Right atrium auricular region (tissue), 2 donors: ENCODE measurements at regions not wholly inside any gene's neighbourhood (a gene's known extent, or its start where the extent isn't known, plus 50 kb on each side); places are given as distances from the start of the nearest gene placed in this dataset.

Source experiments
- DNase-seq: peaks from one replicate; pipeline ENCODE4 v3.0.0-alpha.2; 2019; ENCODE audit warnings: low spot score
- H3K27ac ChIP-seq, 2 donors: fragments of 200-600 bp; sonication (generic); 1 replicate in 1 of 2; 2 replicates in 1 of 2; pipeline ENCODE4 v1.5.1; 2016 to 2019
- H3K27me3 ChIP-seq, 2 donors: fragments of 200-600 bp; sonication (generic); one replicate each; pipeline versions ENCODE4 v1.5.1 to v1.6.0; 2017 to 2019
- H3K36me3 ChIP-seq: fragments of 200-600 bp; sonication (generic); one replicate; pipeline ENCODE4 v1.5.1; 2016
- H3K4me1 ChIP-seq, 2 donors: fragments of 200-600 bp; sonication (generic); one replicate each; pipeline versions ENCODE4 v1.5.1 to v1.6.0; 2017 to 2019
- H3K4me3 ChIP-seq, 2 donors: fragments of 200-600 bp; sonication (generic); 1 replicate in 1 of 2; 2 replicates in 1 of 2; pipeline ENCODE4 v1.5.1; 2017 to 2019; ENCODE audit warnings: mild to moderate bottlenecking in 1 of 2, moderate library complexity in 1 of 2
- H3K9me3 ChIP-seq, 2 donors: fragments of 200-600 bp; sonication (generic); one replicate each; pipeline ENCODE4 v1.5.1; 2019
- TF ChIP-seq, protein P1 (sequence below), 2 donors: fragments of 200-600 bp; sonication (generic); IDR thresholded peaks; one replicate each; pipeline ENCODE4 v1.5.1; 2019; ENCODE audit warnings: antibody characterized with exemption in 2 of 2

DNA sequence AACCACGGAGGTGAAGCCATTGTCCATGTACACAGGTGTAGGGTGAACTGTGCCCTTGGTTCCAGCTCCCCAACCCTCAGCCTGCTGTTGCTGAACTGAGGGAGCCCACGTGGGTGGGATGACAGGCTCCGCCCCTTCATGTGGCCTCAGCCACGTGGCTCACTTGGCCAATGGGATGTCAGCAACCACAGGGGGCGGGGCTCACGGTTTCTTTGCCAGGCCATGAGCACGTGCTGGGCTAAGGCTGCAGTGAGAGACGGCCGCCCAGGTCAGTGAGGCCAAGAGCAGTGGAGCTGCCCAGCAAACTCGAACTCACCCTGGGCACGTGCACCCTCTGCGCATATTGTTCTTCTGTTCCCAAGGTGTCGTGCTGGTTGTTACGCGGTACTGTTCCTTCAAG lies 282.6 kb downstream of the IRF8 start:
- no peaks in the 10 kb centered on the region for H3K4me1 ChIP-seq
- DNase-seq = no peak
- H3K27ac ChIP-seq = no peak overlapping the region
- H3K9me3 ChIP-seq = peaks cover 0 to 5% of the 10 kb centered on the region in 2 donors
- TF ChIP-seq, protein P1, sequence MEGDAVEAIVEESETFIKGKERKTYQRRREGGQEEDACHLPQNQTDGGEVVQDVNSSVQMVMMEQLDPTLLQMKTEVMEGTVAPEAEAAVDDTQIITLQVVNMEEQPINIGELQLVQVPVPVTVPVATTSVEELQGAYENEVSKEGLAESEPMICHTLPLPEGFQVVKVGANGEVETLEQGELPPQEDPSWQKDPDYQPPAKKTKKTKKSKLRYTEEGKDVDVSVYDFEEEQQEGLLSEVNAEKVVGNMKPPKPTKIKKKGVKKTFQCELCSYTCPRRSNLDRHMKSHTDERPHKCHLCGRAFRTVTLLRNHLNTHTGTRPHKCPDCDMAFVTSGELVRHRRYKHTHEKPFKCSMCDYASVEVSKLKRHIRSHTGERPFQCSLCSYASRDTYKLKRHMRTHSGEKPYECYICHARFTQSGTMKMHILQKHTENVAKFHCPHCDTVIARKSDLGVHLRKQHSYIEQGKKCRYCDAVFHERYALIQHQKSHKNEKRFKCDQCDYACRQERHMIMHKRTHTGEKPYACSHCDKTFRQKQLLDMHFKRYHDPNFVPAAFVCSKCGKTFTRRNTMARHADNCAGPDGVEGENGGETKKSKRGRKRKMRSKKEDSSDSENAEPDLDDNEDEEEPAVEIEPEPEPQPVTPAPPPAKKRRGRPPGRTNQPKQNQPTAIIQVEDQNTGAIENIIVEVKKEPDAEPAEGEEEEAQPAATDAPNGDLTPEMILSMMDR (IDR thresholded peaks at IDR 0.05) = no peak
- no peak overlapping the region for H3K4me3 ChIP-seq
- no peaks in the 10 kb centered on the region for H3K27me3 ChIP-seq
- H3K36me3 ChIP-seq = no peaks in the 10 kb centered on the region

DNA sequence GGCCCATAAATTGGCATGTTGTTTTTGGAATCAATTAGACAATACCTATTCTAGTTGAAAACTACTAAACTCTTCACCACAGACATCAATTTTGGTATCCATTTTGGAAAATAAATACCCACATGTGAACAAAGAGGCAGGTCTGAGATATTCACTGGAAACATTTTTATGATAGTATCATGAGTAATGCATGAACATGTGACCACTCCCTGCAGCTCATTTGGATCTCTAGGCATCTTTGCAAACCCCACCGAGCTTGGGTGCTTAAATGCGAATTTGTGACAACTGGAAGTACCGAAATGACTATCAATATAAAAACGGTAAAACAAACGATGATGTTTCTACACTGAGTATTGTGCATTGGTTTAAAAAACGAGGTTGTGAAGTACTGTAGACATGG lies 285.2 kb downstream of the IRF8 start:
- Histone ChIP-seq H3K27ac (no peak overlapping the region), H3K9me3 (no peaks in the 10 kb centered on the region), H3K27me3 (no peaks in the 10 kb centered on the region), H3K4me1 (no peaks in the 10 kb centered on the region), H3K36me3 (no peaks in the 10 kb centered on the region), H3K4me3 (no peak overlapping the region)
- DNase-seq = no peak
- TF ChIP-seq, protein P1 (IDR thresholded peaks at IDR 0.05) = no peak

DNA sequence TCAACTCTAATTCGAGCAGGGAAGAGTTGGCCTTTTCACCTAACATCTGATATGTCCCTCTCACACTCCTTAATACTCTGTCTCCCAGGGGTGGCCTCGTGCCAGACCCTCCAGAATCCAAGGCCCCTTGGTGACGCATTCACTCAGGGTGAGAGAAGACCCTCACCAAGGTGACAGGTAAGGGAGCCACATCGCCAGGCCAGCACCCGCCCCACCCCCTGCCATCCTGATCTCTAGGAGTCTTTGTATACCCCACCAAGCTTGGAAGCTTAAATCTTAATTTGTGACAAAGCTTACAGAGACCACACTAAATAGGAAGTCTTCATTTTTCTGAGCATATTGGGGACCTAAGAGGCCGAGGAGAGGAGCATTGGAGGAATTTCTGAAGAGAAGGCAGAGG lies 286.1 kb downstream of the IRF8 start:
- TF ChIP-seq, protein P1 (IDR thresholded peaks at IDR 0.05) = no peak
- Histone ChIP-seq H3K27me3 (no peaks in the 10 kb centered on the region), H3K36me3 (no peaks in the 10 kb centered on the region), H3K4me1 (no peaks in the 10 kb centered on the region), H3K27ac (no peak overlapping the region), H3K9me3 (no peaks in the 10 kb centered on the region), H3K4me3 (no peak overlapping the region)
- no peak for DNase-seq

DNA sequence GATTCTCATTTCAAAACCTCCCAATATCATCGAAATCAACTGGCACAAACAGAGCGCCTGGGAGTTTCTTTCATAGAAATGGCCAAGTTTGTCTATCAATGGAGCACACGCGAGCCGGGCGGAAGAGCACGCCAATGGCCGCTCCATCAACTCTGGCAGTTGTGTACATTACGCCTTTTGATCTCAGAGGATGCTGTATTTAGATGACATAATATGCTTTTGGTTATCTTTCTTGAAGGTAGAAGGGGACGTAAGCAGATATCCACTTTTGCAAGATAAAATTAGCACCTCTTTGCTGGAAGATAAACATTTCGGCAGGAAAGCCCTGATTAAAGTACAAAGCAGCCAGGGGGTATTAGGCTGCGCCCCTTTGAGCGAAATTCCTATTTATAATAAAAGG lies 287.4 kb downstream of the IRF8 start:
- Histone ChIP-seq H3K27ac (no peak overlapping the region), H3K4me3 (no peak overlapping the region), H3K36me3 (no peaks in the 10 kb centered on the region), H3K4me1 (no peaks in the 10 kb centered on the region), H3K27me3 (no peaks in the 10 kb centered on the region), H3K9me3 (no peaks in the 10 kb centered on the region)
- DNase-seq = no peak
- TF ChIP-seq, protein P1 (IDR thresholded peaks at IDR 0.05) = no peak

DNA sequence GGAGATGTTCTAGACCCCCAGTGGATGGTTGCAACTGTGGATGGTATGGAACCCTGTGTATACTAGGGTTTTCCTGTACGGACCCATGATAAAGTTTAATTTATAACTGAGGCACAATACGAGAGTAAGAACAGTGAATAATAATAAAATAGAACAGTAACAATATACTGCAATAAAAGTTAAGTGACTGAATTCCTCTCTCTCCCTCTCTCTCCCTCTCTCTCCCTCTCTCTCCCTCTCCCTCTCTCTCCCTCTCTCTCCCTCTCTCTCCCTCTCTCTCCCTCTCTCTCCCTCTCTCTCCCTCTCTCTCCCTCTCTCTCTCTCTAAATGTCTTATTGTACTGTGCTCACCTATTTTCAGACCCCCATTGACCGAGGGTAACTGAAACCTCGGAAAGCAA lies 291.0 kb downstream of the IRF8 start:
- no peak for DNase-seq
- TF ChIP-seq, protein P1 (IDR thresholded peaks at IDR 0.05) = no peak
- Histone ChIP-seq H3K4me3 (no peak overlapping the region), H3K36me3 (no peaks in the 10 kb centered on the region), H3K27me3 (no peaks in the 10 kb centered on the region), H3K9me3 (no peaks in the 10 kb centered on the region), H3K4me1 (no peaks in the 10 kb centered on the region), H3K27ac (no peak overlapping the region)

DNA sequence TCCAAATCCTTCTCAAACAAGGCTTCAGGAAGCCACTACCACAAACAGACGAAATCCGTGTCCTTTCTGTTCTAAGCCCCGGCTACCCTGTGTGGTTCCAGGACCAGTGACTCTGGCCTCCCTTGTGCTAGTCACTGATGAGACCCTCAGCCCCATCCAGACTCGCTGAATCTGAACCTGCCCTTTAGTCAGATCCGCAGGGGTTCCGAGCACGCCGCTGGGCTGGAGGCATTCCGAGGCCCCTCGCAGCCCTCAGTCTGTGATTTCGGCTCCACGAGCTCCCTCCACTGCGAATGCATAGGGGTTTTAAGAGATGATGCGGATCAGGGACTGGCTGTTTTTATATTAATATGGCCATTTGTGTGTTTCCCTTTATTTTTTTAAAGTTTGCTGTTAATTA lies 292.7 kb downstream of the IRF8 start:
- Histone ChIP-seq H3K9me3 (no peaks in the 10 kb centered on the region), H3K4me1 (no peaks in the 10 kb centered on the region), H3K27me3 (no peaks in the 10 kb centered on the region), H3K27ac (no peak overlapping the region), H3K36me3 (no peaks in the 10 kb centered on the region), H3K4me3 (no peak overlapping the region)
- no peak for DNase-seq
- TF ChIP-seq, protein P1 (IDR thresholded peaks at IDR 0.05) = no peak
